SK-N-SH treated with all-trans-retinoic acid at 6 μM for 48 hours (cell line): ENCODE measurements at regions not wholly inside any gene's neighbourhood (a gene's known extent, or its start where the extent isn't known, plus 50 kb on each side); places are given as distances from the start of the nearest gene placed in this dataset.

Experiments
- ARNTL ChIP-seq: fragments of 450-650 bp; formaldehyde crosslinking; IDR thresholded peaks from 2 replicates; pipeline ENCODE4 v1.5.0; 2020; ENCODE audit warnings: low read depth, mild to moderate bottlenecking, moderate library complexity, borderline replicate concordance
- CREB5 ChIP-seq: fragments of 250-450 bp; sonication (Bioruptor Pico); IDR thresholded peaks from 2 replicates; pipeline ENCODE4 v1.5.1; 2020; ENCODE audit warnings: low read depth, mild to moderate bottlenecking, moderate library complexity
- ESRRG ChIP-seq: fragments of 250-450 bp; sonication (Bioruptor Pico); IDR thresholded peaks from 2 replicates; pipeline ENCODE4 v1.6.1; 2021; ENCODE audit warnings: mild to moderate bottlenecking
- PATZ1 ChIP-seq: fragments of 250-450 bp; sonication (Bioruptor Pico); IDR thresholded peaks from 2 replicates; pipeline ENCODE4 v1.8.0; 2020; ENCODE audit warnings: mild to moderate bottlenecking, moderate library complexity, borderline replicate concordance
- POU6F1 ChIP-seq: fragments of 250-450 bp; sonication (Bioruptor Pico); IDR thresholded peaks from 2 replicates; pipeline ENCODE4 v1.8.0; 2021; ENCODE audit warnings: low read depth, mild to moderate bottlenecking, moderate library complexity, borderline replicate concordance
- SNAI2 ChIP-seq: fragments of 250-450 bp; sonication (Bioruptor Pico); IDR thresholded peaks from 2 replicates; pipeline ENCODE4 v1.5.0; 2020; ENCODE audit warnings: mild to moderate bottlenecking, moderate library complexity
- TSHZ2 ChIP-seq: fragments of 250-450 bp; sonication (Bioruptor Pico); IDR thresholded peaks from 2 replicates; pipeline ENCODE4 v1.5.0; 2020; ENCODE audit warnings: mild to moderate bottlenecking, moderate library complexity
- ZFP3 ChIP-seq: fragments of 250-450 bp; sonication (Bioruptor Pico); IDR thresholded peaks from 2 replicates; pipeline ENCODE4 v1.5.0; 2020; ENCODE audit warnings: mild to moderate bottlenecking, moderate library complexity
- ZFP30 ChIP-seq: fragments of 450-650 bp; formaldehyde crosslinking; IDR thresholded peaks from 2 replicates; pipeline ENCODE4 v1.5.0; 2022; ENCODE audit warnings: mild to moderate bottlenecking, moderate library complexity
- ZNF565 ChIP-seq: fragments of 450-650 bp; formaldehyde crosslinking; conservative IDR thresholded peaks from 2 replicates; pipeline ENCODE4 v1.5.0; 2020; ENCODE audit warnings: low read depth, mild to moderate bottlenecking, moderate library complexity
- ZNF8 ChIP-seq: fragments of 450-650 bp; formaldehyde crosslinking; IDR thresholded peaks from 2 replicates; pipeline ENCODE4 v1.5.0; 2020; ENCODE audit warnings: mild to moderate bottlenecking, moderate library complexity

GRCh38 chr5:85927632-85928031, 690.1 kb upstream of the COX7C start:
- TF ChIP-seq ESRRG (CRISPR knock-in tag) (no peak), POU6F1 (no peak), ARNTL (CRISPR knock-in tag) (no peak), ZNF8 (CRISPR knock-in tag) (no peak), CREB5 (CRISPR knock-in tag) (no peak), ZFP3 (CRISPR knock-in tag) (no peak), ZNF565 (CRISPR knock-in tag) (no peak), PATZ1 (no peak), SNAI2 (CRISPR knock-in tag) (no peak), TSHZ2 (CRISPR knock-in tag) (no peak), ZFP30 (CRISPR knock-in tag) (no peak)
